ENCODE measurements at regions not wholly inside any gene's neighbourhood (a gene's known extent, or its start where the extent isn't known, plus 50 kb on each side); places are given as distances from the start of the nearest gene placed in this dataset.

- no peak for TF ChIP-seq CTCF (IDR thresholded peaks at IDR 0.05)
- no peak for TF ChIP-seq POLR2A (IDR thresholded peaks at IDR 0.05)
Measured at GRCh38 chr11:121965330-121965729, 150.7 kb downstream of the BLID start.
